Heart left ventricle (tissue), 13 donors: ENCODE measurements at regions not wholly inside any gene's neighbourhood (a gene's known extent, or its start where the extent isn't known, plus 50 kb on each side); places are given as distances from the start of the nearest gene placed in this dataset.

Source experiments
- CTCF ChIP-seq, 12 donors: fragments of 200-600 bp; sonication (generic) in 4 of 12; IDR thresholded peaks; one replicate each; pipeline versions ENCODE4 v1.5.0 to v1.8.0; 2018 to 2022; ENCODE audit warnings: antibody characterized with exemption in 12 of 12, mild to moderate bottlenecking in 5 of 12
- POLR2A ChIP-seq, 2 donors: fragments of 450-650 bp; IDR thresholded peaks; one replicate each; pipeline ENCODE4 v1.6.1; 2017; ENCODE audit warnings: antibody characterized with exemption in 2 of 2, mild to moderate bottlenecking in 2 of 2, moderate library complexity in 2 of 2
- donor health status: ischemic (EF 13 %, LVEDD 7.1; RV severe dilation, severe dysfunction).
- donor health status: DM: no; HTN: yes; CAD: no.
- donor health status: DM: no; HTN: no; CAD: no.
- donor health status: ischemic (EF 25% LVEDD 6.9; RV normal size, moderate dysfunction).
- donor health status: ischemic (EF 25% LVEDD 5.7; RV mildly dilated, moderate dysfunction).
- donor health status: ischemic (EF 35%, LVEDD 5.7; RV mildly dilated, moderate dysfunction).
- donor health status: nonischemic (EF 11% LVEDD 7.7; RV severe dilation, severe dysfunction).
- donor health status: DM: yes; HTN: yes; CAD: no.
- donor health status: PGD.
- donor health status: ischemic (EF 29% LVEDD 5.4; RV normal size, mild dysfunction).
- donor health status: nonischemic (EF 23%, LVEDD 6.1; RV moderate dilation, normal function).

GRCh38 chr10:121674885-121675284 lies 76.6 kb upstream of the FGFR2 start:
- TF ChIP-seq POLR2A (IDR thresholded peaks at IDR 0.05) (no peak), CTCF (IDR thresholded peaks at IDR 0.05) (no peak)
